HG03039 (cell line): ENCODE measurements at regions not wholly inside any gene's neighbourhood (a gene's known extent, or its start where the extent isn't known, plus 50 kb on each side); places are given as distances from the start of the nearest gene placed in this dataset.

Source experiments
- ATAC-seq: cut with Tn5 transposase; IDR thresholded peaks from one replicate; pipeline ENCODE4 v1.9.1; 2021; ENCODE audit warnings: mild to moderate bottlenecking, moderate library complexity; ENCODE audit not compliant: unreplicated experiment

DNA sequence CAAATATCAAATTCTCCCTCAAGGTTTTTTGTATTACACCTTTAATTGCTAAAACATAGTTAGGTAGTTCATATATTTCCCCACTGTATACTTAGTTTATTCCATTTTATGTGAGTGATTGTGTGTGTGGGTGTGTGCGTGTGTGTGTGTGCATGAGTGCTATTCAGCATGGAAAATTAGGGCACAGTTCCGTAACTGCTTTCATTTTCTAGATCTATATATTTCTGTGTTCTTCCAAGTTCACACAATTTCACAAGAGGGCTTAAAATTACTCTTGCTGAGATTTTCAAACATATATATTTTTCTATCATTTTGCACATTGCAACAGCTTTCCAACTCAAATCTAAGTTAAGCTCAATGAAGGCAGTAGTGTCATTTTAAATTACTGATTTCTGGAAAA, 782.9 kb upstream of the SOX9 start:
- ATAC-seq: no peak

- no peak for ATAC-seq
Observed at GRCh38 chr17:71338396-71338795, 782.4 kb upstream of the SOX9 start.

DNA sequence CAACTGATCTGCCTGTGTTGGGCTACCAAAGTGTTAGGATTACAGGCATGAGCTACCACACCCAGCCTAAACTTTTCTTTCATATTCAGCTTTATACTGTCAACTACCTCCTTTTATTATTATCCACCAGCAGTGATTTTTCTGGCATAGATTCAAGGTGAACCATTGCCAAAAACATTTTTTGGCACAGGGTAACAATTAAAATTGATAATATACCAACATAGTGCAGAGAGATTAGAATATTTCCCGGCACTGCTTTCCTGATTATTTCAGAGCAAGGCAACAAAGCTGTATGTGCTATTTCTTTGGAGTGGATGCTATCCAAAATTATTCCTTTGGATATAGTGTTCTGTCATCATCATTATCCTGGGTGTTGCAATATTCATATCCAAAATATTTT, 781.6 kb upstream of the SOX9 start:
- no peak for ATAC-seq

DNA sequence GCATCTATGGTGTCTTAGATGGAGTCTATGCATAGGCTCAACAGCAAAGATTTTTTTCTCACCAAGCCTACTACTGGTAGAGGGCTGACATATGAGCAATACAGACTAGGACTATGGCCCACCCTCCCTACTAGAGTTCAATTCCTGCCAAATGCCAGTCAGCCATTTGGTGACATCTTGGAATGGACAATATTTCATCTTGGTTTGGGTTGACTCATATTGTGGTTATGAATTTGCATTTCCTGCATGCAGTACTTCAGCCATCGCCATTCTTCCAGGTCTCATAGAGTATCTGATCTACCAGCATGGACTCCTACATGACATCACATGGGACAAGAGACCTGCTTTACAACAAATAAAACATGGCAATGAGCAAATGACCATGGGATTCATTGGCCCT, 778.1 kb upstream of the SOX9 start:
- ATAC-seq: no peak

GRCh38 chr17:71349908-71350600, 770.8 kb upstream of the SOX9 start:
- no peak for ATAC-seq

DNA sequence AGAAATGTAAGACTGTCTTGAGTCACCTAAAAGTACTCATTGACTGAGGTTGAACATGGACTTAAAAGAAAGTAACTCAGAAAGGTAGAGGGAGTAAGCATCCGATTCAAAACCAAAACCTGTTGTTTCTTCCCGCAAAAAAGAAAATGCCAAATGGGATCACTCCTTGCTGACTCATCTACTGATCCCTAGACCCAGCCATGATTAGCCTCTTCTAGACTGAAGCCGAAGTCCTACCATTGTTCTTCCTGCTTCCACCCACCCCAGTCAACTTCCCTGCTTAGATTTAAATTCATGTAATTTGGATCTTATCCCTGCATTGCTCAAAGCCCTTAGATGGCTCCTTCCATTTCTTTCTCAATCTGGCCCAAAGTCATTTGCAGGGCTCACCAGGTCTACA, 760.5 kb upstream of the SOX9 start:
- no peak for ATAC-seq

DNA sequence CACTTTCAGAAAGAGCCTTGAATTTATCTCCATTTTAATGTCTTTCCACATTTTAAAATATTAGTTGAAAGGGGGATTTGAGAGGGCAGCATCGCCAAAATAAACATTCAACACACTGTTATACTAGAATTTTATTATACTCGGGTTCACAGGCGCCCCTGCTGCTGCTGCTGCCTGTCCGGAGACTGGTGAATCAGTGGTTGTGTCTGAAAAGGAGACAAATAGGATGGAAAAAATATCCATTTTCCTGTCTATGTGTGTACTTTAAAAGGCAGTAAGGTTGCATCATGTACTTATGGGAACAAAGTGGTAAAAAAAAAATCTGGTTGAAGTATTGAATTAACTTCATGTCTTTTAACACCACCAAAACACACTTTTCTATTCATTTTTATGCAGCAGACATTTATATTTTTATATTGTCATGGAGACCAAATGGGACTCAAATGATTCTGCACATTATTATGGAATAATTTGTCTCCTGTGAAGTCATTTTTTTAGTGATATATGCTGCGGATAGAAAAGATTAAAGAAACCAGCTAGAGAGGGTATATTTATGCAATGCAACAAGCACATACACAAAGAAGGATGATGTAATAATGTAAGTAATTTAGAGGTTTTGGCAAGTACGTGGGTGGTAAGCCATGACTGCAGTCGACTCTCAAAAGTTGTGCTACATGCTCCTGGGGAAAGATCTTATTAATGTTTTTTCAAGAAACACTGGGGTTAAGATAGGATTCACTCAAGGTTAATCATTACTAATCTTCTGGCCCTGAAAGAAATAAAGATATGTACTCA, 759.0 kb upstream of the SOX9 start:
- no peak for ATAC-seq

DNA sequence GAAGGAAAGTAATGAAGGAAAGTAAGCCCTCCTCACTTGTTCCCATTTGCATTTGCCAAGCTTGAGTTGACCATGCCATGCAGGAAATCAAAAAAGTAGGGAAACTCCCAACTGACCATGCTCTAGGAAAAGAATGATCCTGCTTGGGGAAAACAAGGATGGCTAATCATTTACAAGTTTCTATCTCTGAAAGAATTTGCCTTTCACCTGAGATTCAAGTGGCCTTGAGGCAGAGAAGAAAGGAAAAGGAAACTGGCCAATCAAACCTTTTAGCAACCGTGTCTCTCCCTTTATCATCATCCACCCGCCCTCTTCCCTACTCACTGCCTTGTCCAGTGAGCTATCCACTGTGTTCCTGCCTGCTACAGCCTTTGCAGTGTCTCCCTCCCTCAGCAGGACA, 757.2 kb upstream of the SOX9 start:
- no peak for ATAC-seq

- no peak for ATAC-seq
Observed at GRCh38 chr17:71371809-71372208, 749.0 kb upstream of the SOX9 start.

GRCh38 chr17:71375948-71376347, 744.9 kb upstream of the SOX9 start:
- no peak for ATAC-seq

DNA sequence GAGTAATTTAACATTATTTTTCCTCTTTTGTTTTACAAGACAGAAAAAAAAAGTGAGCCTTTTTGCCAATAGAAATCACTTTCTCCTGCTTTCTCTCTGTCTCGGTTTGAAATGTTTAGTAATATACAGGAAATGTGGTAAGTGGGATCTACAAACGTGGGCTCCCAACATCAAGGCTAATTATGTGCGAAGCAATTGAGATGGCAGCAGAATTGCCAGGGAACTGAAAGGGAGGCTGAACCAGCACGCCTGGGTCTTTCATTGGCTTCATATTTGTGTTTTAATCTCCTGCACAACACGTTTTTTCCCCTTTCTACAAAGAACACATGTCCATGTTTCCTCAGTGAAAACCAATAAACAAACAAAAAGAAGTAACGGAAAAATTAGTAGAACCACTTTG, 743.9 kb upstream of the SOX9 start:
- ATAC-seq: no peak

- no peak for ATAC-seq
Observed at GRCh38 chr17:71378036-71378435, 742.8 kb upstream of the SOX9 start.

GRCh38 chr17:71378741-71379140, 742.1 kb upstream of the SOX9 start:
- no peak for ATAC-seq

DNA sequence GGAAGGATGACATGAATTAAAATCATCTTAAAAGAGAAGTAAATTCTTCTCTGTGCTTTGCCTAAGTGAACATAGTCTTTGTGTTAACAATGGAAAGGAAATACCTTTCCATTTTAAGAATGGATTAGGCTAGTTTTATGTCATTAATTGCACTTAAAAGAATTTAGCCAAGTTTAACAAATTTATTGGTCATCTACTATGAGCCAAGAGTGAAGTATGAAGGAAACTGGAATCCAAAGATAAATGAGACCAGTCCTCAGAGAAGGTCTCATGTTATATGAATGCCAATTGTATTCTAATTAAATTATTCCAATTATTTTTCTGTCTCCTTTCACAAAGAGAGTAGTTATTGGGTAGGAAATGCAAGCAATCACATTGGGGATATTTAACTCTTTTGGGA, 741.3 kb upstream of the SOX9 start:
- no peak for ATAC-seq

- no peak for ATAC-seq
Observed at GRCh38 chr17:71380535-71380934, 740.3 kb upstream of the SOX9 start.

DNA sequence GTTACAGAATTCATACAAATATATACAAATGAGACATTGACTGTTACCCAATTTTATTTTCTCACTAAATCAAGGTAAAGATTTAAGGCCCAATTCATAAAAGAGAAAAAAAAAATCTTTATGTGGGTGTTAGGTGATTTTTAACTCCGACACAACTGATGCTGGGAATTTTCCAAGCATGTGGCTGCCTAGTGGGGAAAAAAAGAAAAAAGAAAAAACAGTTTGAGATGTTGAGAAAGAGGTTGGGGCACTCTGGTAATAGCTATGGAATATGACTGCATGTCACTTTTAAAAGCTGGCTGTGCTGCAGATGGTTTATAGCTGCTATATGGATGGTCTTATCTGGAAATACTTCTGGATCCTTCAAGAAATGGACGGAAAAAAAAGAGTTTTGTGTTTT, 739.9 kb upstream of the SOX9 start:
- no peak for ATAC-seq

- ATAC-seq: no peak
Observed at GRCh38 chr17:71383091-71383490, 737.7 kb upstream of the SOX9 start.

DNA sequence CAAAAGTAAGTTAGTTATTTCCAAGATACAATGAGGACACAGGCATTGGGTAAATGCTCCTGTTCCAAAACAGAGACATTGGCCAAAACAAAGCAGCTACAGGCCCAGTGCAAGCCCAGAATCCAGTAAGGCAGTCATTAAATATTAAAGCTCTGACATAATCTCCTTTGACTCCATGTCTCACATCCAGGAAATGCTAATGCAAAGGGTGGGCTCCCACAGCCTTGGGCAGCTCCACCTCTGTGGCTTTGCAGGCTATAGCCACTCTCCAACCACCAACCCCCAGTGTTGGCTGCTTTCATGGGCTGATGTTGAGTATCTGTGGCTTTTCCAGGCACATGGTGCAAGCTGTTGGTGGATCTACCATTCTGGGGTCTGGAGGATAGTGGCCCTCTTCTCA, 733.4 kb upstream of the SOX9 start:
- no peak for ATAC-seq

- no peak for ATAC-seq
Observed at GRCh38 chr17:71392715-71393567, 727.9 kb upstream of the SOX9 start.

DNA sequence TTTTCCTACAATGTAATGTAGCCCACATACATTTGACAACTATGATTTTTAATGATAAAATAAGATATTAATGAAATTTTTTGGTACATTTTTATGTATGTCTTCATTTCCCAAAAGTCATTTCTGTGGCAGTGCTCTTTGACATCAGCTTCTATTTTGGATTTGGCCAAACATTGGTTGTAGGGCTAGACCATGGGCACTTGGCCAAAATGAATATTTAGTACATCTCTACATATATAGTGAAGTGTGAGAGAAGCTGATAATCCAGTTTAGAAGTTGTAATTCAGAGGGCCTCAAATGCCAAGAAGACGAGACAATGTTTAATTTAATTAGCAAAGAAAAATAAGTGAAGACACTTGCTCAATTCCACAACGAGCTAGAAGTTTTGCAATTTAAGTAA, 724.9 kb upstream of the SOX9 start:
- no peak for ATAC-seq

GRCh38 chr17:71396711-71397110, 724.1 kb upstream of the SOX9 start:
- ATAC-seq: no peak

GRCh38 chr17:71398025-71398424, 722.8 kb upstream of the SOX9 start:
- ATAC-seq: no peak
